ENCODE measurements at regions not wholly inside any gene's neighbourhood (a gene's known extent, or its start where the extent isn't known, plus 50 kb on each side); places are given as distances from the start of the nearest gene placed in this dataset.

DNA sequence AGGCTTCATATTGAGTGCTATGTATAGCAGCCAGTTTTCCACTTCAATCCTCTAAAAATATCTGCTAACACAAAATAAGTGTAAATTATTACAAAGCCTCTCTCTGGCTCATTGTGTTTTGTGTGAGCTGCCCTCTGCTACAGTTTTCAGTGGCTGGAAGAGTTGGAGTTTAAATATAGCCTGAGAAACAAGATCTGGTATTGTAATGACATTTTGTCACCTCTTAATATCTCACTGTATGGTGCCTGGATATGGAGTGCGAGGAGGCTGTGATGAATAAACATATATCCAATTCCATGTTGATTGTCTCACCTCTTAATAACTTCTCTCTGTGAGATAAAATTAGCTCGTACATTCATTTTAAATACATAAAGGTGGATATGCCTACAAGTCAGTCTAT lies 269.7 kb downstream of the FLRT2 start:
- DNase-seq (no peak), ATAC-seq (no peak)
- intact Hi-C loops (cut with DNase I, micrococcal nuclease): no loop called here

DNA sequence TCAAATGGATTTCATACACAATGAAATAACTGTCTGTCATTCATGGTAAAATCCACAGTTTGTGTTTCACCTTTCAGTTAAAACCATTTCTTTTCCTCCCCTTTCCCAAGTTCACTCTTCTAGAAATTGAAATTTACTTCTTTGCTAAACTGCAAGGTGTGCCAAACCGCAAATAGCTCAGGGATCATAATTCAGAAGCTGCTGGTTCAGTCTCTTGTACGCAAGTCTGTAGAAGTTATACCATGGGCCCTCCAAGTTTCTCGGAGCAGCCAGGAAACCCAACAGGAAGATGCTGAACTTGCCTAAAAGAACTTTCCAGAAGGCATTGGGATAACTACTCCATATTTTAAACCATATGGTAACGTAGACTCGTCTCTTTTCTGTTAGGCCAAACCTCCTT lies 268.9 kb downstream of the FLRT2 start:
- intact Hi-C loops (cut with DNase I, micrococcal nuclease): no loop called here
- ATAC-seq: no peak
- DNase-seq: no peak

DNA sequence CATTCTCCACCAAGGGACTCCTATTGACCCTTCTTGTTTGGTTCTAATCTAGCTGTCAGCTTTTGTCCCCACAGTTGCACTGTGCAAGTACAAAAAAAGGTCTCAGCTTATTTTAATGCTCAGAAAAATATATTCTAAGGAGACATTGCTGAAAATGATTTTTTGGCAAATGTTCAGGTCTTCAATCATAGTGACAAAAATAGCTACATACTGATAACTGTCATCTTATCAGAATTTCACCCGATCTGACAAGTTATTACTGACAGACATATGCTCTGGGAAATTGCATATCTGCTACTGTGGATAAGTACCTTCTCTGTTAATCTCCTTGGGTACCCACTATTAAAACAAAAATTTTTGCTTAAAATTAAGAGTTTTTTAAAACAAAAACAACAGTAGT lies 263.6 kb downstream of the FLRT2 start:
- ATAC-seq: no peak
- DNase-seq: no peak
- intact Hi-C loops (cut with DNase I, micrococcal nuclease): no loop called here

DNA sequence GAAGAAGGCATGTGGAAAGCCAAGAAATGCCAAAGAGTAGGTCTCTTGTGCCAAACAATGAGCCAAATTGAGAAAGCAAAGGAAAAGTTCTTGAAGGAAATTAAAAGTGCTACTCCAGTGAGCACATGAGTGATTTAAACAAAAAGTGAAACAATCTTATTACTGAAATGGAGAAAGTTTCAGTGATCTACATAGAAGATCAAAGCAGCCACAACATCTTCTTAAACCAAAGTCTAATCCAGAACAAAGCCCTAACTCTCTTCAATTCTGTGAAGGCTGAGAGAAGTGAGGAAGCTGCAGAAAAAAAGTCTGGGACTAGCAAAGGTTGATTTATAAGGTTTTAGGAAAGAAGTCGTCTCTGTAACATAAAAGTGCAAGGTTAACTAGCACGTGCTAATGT lies 259.6 kb downstream of the FLRT2 start:
- intact Hi-C loops (cut with DNase I, micrococcal nuclease): no loop called here
- no peak for DNase-seq
- ATAC-seq: no peak

DNA sequence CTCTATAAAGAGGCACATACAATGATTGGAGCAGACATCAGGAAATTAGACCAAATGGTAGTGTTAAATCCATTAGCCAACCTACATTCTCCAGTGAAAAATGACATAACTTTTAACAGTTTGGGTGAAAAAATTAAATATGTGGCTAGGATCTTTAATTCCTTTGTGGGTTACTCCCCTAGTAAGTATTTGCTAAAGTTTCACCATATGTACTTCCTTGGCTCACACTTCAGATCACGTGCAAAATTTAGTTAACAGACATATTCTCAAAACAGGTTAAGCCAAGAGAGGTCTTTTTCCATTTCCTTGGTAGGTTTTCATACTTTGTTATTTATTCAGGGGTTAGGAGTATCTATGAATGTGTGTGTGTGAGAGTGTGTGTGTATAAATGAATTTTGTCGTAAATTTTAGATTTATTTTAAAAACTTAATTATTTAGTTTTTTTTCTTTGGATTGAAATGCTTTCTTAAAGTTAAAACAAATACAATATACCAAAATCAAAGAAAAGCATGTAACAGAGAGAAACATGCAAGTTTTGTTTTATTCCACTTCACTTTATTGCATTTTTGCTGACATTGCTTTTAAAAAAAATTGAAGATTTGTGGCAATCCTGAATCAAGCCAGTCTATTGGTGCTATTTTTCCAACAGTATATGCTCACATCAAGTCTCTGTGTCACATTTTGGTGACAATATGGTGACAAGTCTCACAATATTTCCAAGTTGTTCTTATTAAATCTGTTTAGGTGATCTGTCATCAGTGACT lies 258.7 kb downstream of the FLRT2 start:
- ATAC-seq (no peak), DNase-seq (no peak)
- intact Hi-C loops (cut with DNase I, micrococcal nuclease): no loop called here

DNA sequence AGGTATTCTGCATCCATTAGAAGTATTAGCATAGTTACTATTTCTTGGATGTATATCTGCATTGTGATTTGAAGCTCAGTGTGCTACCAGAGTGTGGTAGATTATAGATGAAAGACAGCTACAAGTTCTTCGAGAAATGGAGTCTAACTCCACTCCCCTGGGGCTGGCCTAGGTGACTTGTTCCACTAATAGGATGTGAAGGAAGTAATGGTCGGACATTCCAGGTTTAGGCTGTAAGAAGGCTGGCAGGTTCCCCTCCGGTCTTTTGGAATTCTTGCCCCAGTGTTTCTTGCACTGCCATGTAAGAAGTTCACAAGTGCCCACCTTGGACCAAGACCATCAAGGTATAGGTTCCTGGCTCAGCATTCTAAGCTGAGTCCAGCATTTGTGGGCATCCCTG lies 236.4 kb downstream of the FLRT2 start:
- no peak for DNase-seq
- no peak for ATAC-seq
- intact Hi-C loops (cut with DNase I, micrococcal nuclease): no loop called here

DNA sequence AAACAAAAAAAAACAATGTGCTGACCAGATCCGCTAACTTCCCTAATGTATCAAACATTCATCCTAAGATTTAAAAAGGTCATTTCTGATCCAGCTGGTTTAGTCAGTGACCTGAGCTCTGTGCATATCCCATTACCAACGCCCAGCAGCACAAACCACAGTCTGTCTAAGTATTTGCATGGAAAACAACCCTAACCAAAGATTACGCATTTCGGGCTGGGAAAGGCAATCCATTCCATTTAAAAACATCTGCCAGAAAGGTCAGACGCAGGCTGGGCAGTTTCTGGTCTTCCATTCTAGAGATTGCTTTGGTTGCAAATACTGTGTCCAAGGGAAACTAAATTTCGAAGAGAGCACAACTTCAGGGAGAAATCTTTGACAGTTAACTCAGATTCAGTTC lies 234.9 kb downstream of the FLRT2 start:
- DNase-seq: no peak
- intact Hi-C loops (cut with DNase I, micrococcal nuclease): no loop called here
- no peak for ATAC-seq

DNA sequence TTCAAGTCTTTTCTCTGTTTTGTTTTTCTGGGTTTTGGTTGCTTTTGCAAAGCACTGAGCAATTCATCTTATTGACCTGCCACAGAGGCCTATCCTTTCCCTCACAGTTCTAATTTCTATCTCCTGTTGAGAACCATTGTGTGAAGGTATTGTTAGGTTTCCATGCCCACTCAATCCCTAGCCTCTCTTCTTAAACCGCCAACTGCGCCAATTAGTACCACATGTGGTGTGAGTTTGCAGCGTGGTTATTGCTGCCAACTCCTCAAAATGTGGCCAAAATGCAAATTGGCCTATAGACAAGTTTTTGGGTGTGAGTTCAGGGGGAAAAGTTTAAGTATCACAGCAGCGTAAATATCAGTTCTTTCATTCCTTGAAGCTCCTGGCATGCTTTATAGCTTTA lies 232.6 kb downstream of the FLRT2 start:
- DNase-seq (no peak), ATAC-seq (no peak)
- intact Hi-C loops (cut with DNase I, micrococcal nuclease): no loop called here

DNA sequence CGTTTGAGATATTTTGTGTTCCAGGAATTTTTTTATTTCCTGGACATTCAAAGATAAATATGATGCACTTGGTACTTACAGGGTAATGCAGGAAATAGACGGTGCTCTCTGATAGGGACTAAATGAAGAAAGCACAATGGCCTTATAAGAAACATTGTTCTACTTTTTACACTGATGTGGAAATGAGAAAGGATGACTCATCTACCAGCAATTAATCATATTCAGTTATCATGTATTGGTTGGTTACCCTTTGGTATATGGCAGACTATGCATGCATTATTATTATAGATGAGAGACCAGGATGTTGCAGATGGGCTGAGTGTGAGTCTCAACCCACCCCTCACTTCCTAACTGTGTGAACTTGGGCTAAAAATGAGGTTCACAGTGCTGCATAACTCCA lies 222.2 kb downstream of the FLRT2 start:
- no peak for DNase-seq
- no peak for ATAC-seq
- intact Hi-C loops (cut with DNase I, micrococcal nuclease): no loop called here

DNA sequence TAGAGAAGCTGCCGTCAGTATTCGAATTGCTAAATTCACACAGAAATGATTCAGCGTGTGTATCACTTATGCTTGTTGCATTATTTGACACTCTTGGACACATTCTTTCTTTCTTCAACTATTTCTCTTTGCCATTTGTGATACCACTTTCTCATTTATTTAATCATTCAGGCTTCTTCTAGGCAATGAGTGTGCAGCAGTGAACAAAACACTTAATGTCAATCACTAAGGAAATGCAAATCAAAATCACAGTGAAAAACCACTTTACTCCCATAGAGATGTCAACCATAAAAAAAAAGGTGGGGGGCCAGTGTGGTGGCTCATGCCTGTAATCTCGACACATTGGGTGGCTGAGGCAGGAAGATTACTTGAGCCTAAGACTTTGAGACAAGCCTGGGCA lies 214.6 kb downstream of the FLRT2 start:
- intact Hi-C loops (cut with DNase I, micrococcal nuclease): no loop called here
- ATAC-seq: no peak
- DNase-seq: no peak

DNA sequence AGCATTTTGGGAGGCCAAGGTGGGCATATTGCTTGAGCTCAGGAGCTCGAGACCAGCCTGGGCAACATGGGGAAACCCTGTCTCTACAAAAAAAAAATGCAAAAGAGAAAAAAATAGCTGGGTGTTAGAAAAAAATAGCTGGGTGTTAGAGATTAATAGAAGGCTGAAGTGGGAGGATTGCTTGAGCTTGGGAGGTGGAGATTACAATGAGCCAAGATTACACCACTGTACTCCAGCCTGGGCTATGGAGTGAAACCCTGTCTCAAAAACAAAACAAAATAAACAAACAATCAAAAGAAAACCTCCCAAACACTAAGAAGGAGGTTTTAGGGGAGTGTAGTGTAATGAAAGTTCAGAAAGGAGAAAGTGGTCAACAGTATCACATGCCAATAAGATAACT lies 202.1 kb downstream of the FLRT2 start:
- ATAC-seq (no peak), DNase-seq (no peak)
- intact Hi-C loops (cut with DNase I, micrococcal nuclease): no loop called here

DNA sequence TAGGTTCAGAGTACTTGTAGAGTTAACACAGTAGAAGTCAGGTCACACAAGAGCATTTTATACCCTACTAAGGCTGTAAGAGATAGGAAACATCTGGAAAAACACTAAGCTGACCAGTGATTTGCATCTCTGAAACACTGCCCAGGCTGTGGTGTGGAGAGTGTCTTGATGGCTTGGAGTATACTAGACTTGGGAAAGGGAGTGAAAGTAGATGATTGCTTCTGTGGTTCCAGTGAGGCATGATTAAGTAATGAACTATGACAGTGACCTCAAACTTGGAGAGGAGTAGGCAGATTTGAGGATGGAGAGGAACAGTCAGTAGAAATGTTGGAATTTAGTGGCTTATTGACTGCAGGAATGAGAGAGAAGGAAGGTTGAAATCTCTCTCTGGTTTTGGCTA lies 201.2 kb downstream of the FLRT2 start:
- no peak for DNase-seq
- intact Hi-C loops (cut with DNase I, micrococcal nuclease): no loop called here
- no peak for ATAC-seq

DNA sequence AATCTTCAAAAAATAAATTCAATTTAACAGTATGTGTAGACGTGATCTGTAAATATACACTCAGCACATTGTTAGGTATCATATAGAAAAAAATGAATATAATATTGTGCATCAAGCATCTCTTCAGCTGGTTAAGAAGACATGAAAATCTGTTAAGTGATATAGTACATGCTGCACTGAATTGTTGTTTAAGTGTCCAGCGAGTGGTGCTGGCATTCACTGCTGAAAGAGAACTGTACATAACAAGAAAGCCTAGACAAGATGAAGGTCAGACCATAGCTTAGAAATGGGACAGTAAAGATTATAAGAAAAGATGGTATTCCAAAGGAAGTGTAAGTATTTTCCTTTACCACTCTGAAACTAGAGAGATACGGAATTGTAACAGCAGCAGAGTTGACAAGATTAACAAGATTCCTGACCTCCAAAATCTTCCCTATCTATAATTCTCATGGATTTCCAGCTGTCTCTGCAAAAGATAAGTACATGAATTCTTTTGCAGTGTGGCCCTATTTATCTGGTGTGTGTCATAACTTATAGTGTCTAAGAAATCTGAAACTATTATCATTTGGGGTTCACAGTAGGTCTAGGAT lies 198.6 kb downstream of the FLRT2 start:
- intact Hi-C loops (cut with DNase I, micrococcal nuclease): no loop called here
- DNase-seq: no peak
- ATAC-seq: no peak

DNA sequence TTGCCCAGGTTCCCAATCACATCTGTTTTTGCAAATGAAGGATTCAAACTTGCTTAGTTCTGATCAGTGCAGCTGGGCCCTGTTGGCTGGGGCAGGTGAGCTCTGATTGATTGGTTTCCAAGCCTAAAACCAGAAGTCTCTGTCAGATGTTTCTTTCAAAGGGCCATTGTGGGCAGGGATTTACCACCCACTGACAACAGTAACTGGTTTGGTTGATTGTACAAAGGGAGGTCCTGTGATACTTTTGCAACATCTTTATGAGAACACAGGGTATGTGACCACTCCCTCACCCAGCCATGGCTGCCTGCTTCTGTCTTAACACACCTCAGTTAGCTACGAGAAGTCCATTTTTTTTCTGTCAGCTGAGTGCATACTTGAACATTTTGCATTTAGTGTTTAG lies 184.1 kb downstream of the FLRT2 start:
- ATAC-seq: no peak
- intact Hi-C loops (cut with DNase I, micrococcal nuclease): no loop called here
- no peak for DNase-seq

DNA sequence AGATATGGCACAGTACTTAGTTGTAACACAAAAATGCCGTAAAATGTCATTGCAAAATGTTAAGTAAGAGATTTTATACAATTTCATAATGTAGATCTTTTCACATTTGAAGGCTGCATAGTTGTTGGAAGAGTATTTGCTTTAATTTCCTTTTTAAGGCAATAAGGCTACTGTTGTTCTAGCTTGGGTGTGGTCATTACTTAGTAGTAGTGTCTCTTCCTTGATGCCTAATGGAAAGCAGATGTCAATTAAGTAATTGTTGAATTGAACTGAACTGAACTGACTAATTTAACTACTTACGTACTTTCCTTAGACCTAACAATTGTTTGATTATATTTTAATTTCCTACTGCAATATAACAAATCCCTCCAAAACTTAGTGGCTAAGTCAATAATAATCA lies 181.7 kb downstream of the FLRT2 start:
- intact Hi-C loops (cut with DNase I, micrococcal nuclease): no loop called here
- ATAC-seq (no peak), DNase-seq (no peak)

All from left colon (tissue), 2 donors.